NB4 (cell line): ENCODE measurements at regions not wholly inside any gene's neighbourhood (a gene's known extent, or its start where the extent isn't known, plus 50 kb on each side); places are given as distances from the start of the nearest gene placed in this dataset.

ENCODE experiments used
- CTCF ChIP-seq: IDR thresholded peaks from one replicate; pipeline ENCODE4 v1.5.1; 2012; ENCODE audit warnings: low read depth, low read length
- MYC ChIP-seq: IDR thresholded peaks from 2 replicates; pipeline ENCODE4 v1.6.1; 2011; ENCODE audit warnings: low read depth, low read length

GRCh38 chr4:92183825-92184224 is 119.9 kb upstream of the GRID2 start:
- TF ChIP-seq CTCF (no peak), MYC (no peak)
